Activated CD4-positive, CD25-positive, alpha-beta regulatory T cell (primary cell): ENCODE measurements at regions not wholly inside any gene's neighbourhood (a gene's known extent, or its start where the extent isn't known, plus 50 kb on each side); places are given as distances from the start of the nearest gene placed in this dataset.

Source experiments
- DNase-seq, 4 experiments: peaks; one replicate each; lab custom pipeline; 2025; lab: John Stamatoyannopoulos, UW

GRCh38 chr9:7946458-7946857 is 146.9 kb upstream of the DMAC1 start:
- no peak for DNase-seq

DNA sequence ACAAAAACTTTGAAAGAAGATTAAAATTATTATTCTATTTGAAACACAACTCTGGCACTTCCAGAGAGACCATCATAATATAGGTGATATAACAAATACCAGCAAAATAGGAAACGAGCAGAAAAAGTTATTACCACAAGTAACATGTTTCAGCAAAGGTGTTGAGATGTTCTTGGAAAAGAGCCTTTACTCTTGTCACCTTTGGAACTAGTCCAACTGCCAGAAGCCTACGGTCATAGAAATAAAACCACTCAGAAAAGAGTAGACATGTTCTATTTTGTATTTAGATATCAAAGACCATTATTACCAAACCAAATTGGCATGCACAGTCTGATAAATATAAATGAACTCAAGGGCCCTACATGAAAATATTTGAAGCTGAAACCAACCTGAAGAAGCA is 145.0 kb upstream of the DMAC1 start:
- no peak for DNase-seq

GRCh38 chr9:7937761-7938491 is 138.3 kb upstream of the DMAC1 start:
- no peak for DNase-seq

- DNase-seq, result no peak
Observed at GRCh38 chr9:7936996-7937395, 137.4 kb upstream of the DMAC1 start.

- DNase-seq, result no peak
Observed at GRCh38 chr9:7936163-7936562, 136.6 kb upstream of the DMAC1 start.

DNA sequence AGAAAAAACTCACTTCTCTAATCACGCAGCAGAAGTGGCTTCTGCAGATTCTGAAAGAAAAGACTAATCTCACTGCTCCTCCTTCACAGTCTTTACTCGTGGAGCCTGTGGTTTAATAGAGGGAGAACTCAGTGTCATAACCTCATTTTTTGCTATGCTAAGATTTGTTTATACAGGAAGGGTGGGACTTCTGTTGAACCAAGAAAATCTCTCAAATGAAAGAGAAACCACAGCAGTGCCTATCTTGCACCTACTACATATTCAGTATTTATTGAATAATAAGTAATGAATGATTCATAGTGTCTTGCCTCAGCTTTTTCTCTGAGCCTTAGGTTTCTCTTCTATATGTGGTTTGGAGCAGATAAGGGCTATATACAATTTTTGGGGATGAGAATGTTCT is 136.1 kb upstream of the DMAC1 start:
- no peak for DNase-seq

DNA sequence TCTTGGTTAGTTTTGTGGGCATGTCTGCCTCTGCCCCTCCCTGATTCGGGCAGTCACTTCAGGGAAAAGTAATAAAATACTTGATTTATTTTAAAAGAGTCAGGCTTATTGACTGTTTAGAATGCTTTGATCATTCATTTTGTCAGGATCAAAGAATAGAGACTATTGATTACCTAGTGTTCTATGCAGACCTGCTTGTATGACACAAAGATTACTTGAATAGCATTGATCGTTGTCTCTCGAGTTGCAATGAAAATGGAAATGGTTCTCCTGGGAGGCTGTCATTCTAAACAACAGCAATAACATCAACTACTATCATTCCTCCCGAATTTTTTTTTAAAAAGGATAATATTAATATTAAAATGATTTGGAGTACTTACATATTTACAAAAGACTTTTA is 133.2 kb upstream of the DMAC1 start:
- no peak for DNase-seq

DNA sequence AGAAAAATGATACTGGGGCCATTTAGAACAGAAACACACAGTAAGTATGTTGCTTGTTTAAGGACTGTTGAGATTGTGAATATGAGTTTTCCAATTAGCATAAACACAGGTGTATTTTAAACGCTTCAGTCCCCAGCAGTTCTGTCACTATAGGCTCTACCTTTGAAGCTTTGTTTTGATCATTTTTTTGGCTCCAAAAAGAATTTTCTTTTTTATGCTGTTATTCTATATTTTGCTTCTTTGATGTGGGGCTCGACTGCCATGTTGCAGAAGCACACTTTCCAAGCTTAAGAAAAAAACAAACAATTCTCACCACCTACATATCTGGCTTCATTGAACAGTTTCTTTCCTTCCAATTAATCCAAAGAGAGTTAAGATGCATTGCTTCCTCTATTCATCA is 131.0 kb upstream of the DMAC1 start:
- DNase-seq, result no peak

DNA sequence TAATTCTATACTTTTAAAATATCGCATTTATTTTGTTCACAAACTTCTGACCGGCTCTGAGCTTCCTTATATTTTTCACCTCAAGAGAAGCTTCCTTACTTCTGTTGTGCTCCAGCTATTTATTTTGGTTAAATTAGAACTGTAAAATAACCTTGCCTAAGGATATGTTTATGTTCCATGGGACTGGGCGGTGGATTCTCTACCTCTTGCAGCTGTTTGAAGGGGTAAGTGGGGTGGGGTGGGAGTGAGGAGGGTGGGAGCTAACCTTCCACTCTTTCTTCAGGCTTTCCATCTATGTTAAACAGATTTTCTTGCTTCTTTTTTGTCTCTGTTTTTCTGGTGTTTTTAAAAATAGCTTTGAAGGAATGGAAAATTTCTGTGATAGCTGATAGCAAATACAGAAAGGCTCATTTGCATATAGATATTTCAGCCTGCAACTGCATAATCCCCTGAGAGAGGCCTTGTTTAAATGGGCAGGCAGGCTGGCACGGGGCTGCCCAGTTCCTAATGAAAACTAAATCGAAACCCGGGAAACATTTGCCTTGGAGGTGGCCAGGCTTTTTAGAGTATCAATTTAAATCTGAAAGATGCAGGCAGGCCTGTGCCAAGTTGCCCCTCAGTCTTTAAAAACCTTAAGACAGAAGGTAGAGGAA is 122.1 kb upstream of the DMAC1 start:
- DNase-seq, result no peak

DNA sequence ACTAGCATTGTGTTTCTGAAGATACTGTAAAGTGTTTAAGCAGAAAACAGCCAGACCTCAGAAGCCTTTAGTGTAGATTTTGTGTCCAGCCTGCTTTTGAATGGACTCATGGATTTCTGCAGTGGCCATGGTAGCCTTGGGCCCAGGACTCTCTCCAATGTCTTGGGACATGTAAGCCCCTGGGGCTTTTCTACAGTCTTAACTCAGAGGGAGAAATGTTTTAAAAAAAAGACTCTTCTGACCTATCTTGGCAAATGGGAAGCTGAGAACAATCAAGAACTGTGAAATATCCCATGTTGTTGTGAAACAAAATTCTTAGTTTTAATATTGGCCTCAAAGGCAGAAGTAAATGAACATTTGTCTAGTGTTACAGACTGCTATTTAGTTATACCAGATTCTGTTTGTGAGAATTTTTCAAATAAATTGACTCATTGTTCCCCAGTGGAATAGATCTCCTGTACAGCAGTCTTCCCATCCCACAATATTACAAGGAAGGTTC is 112.5 kb upstream of the DMAC1 start:
- no peak for DNase-seq

DNA sequence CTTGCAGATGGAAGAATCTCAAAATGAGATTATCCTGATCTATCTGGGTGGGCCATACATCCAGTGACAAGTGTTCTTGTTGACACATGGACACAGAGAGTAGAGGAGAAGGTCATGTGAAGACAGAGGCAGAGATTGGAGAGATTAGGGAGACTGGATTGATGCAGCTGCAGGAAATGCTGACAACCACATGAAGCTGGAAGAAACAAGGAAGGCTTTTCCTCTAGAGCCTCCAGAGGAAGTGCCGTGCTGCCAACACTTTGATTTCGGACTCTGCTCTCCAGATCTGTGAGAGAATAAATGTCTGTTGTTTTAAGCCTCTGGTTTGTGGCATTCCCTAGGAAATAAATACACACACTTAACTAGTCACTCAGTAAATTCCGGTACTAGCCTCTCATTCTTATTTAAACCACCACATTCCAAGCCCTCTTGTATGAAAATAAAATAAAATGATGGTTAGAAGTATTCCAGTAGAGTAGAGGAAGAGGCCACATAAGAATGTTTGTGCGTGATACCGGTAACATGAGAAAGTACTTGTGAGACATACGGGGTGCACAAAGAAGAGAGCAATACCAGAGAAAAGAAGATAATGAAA is 110.9 kb upstream of the DMAC1 start:
- no peak for DNase-seq

DNA sequence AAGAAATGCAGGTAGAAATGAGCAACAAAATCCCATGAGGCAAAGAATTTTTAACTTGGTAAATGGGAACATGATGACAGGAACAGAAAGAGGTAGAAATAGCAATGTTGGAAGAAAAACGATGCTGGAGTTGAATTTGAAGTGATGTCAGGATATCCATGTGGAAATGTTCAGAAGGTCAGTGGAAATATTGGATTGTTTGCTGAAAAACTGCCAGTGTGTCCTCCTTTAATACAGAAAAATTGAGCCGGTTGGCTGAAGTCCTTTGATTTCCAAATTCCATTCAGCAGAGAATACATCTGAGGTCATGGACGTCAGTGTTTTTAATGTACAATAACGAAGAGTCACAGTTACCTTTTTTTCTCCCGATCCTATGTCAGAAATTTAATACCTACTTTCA is 110.0 kb upstream of the DMAC1 start:
- no peak for DNase-seq

GRCh38 chr9:7907551-7908337 is 108.2 kb upstream of the DMAC1 start:
- no peak for DNase-seq

DNA sequence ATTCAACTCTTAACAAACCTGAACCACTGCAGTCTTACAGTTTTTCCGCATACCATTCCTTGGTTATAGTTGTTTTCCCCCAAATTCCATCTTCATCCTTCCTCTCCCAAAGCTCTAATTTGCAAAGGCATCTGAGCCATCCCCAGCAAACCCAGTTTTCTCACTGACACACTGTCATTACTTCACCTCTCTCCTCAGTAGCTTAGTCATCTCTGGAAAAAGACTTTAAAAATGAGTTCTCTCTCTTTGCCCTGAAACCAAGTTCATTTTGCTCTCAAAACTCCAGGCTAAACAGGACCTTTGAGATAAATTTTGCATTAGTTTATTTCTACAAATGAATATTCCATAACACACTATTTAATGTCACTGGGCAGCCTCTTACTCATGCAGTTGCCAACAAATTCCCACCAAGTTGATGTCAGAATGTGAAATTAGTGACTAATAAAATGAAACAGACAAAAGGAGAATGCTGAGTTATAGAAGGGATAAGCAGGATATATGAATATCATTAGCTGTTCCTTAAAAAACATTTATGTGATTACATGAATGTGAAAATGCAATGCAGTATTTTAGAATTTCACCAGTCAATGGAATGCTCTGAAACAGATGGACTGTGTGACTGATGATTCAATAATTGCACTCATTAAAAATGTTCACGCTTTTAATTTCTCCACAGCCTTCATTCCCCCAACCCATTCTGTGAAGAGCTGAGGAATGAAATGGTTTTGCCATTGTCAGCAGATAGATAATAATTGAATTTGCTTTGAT is 107.4 kb upstream of the DMAC1 start:
- no peak for DNase-seq

- no peak for DNase-seq
Observed at GRCh38 chr9:7901621-7902020, 102.0 kb upstream of the DMAC1 start.

DNA sequence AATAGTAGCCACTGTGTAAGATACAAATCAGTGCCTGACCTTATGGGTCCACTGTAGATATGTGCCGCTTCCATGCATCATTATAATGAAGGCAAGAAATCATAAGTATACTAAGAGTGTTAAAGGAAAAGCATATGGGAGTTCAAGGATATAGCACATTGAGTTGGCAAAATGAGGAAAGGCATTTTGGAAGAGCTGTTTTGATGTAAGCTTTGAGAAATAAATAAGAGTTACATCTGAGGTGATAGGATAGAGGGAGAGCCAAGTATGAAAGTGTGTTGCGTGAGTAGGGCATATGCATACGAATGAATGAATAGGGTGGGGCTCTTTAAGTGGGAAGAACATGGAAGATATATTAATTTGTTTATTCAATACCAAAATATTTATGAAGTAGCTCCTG is 101.0 kb upstream of the DMAC1 start:
- DNase-seq, result no peak

DNA sequence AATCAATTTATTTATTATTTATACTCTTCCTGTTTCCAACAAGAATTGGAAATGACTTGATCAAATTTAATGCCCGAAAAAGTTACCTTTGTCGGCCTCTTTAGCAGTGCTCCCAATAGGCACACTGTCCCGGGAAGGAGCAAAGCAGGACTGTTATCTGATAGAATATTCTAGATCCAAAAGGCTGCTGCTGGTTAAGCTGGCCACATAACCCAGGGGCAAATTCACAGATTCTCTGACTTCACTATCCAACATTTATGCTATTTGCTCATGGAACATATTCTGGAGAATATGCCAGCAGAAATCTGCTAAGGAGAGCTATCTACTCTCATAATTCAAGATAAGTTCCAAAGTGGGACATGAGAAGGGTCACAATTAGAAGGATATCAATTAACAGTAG is 100.2 kb upstream of the DMAC1 start:
- no peak for DNase-seq

DNA sequence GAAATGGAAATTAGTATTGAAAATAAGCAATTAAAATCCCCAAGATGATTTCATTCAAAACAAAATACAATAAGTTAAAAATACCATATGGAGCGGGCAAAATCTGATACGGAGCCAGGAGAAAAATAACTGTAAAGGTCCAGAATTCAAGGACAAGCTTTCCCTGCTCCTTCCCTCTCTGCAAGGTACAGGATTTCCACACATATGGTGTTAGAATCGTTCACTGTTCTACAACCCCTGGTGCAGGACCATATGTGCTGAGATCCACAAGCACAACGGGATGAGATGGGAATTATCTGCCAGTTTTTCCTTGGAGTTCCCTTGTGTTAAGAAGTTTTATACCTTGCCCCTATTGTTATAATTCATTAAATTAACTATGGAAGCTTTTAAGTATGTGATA is 94.7 kb upstream of the DMAC1 start:
- DNase-seq, result no peak

DNA sequence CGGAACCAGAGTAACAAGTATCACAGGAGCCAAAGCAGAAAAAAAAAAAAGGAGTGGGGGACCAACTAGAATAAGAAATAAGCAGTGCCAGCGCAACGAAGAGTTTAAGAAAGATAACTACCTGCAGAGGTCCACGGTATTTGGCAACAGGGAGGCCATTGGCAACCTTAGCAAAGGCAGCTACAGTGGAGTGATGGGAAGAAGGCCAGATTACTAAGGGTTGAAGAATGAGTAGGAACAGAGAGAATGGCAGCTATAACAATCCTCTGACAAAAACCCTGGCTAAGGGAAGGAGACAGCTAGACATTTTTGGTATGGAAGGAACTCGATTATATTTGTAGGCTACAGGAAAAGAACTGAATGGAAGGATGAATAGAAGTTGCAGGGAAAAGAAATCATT is 93.4 kb upstream of the DMAC1 start:
- no peak for DNase-seq

DNA sequence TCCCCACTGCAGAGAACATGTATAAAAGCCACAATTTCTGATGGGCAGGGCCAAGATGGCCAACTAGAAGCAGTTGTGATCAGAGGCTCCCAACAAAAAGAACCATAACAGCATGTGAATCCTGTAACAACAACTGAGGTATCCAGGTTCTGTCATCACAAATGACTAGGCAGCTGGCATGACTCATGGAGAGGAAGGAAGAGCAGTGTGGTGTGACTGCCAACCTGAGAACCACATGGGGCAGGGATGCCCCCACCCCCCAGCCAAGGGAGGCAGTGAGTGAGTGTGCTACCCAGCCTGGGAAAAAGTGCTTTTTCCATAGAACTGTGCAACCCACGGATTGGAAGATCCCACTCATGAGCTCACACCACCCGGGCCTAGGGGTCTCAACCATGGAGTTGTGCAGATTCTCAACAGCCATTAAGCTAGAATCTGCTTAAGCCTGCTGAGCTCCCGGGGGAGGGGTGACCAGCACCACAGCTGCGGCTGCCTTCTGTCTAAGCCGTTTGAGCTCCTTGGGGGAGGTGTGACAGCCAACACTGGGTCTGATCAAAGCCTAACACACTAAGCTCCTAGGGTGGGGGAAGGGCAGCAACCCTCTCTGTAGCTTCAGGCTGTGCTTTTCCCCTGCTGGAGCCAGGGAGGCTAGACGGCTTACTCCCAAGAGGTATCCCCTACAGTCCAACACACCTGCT is 80.1 kb upstream of the DMAC1 start:
- DNase-seq, result no peak
